ENCODE measurements at regions not wholly inside any gene's neighbourhood (a gene's known extent, or its start where the extent isn't known, plus 50 kb on each side); places are given as distances from the start of the nearest gene placed in this dataset.

DNA sequence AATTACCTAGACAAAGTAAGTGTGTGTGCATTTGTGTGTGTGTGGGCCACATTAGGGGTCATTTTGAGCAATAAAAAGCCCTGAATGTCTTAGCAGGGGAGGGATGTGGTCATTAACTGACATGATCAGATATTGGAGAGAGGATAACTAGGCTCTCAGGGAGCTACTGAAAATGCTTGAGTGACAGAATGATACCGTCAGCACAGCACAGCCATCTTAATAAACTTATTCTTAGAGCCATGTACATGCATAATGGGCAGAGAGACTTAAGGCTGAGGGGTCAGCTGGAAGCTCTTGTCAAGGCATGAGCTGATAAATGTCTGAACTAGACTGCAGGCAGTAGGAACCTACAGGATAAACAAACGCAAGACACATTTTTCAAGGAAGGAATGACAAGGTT lies 239.1 kb upstream of the NCAM1 start:
- TF ChIP-seq, protein P1, sequence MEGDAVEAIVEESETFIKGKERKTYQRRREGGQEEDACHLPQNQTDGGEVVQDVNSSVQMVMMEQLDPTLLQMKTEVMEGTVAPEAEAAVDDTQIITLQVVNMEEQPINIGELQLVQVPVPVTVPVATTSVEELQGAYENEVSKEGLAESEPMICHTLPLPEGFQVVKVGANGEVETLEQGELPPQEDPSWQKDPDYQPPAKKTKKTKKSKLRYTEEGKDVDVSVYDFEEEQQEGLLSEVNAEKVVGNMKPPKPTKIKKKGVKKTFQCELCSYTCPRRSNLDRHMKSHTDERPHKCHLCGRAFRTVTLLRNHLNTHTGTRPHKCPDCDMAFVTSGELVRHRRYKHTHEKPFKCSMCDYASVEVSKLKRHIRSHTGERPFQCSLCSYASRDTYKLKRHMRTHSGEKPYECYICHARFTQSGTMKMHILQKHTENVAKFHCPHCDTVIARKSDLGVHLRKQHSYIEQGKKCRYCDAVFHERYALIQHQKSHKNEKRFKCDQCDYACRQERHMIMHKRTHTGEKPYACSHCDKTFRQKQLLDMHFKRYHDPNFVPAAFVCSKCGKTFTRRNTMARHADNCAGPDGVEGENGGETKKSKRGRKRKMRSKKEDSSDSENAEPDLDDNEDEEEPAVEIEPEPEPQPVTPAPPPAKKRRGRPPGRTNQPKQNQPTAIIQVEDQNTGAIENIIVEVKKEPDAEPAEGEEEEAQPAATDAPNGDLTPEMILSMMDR (conservative IDR thresholded peaks at IDR 0.05; ENCODE audit: low read depth, low read length) = no peak
- TF ChIP-seq POLR2A (IDR thresholded peaks at IDR 0.05; ENCODE audit: low read depth, low read length) (no peak), BHLHE40 (IDR thresholded peaks at IDR 0.05; ENCODE audit: low read depth, low read length) (no peak), RAD21 (IDR thresholded peaks at IDR 0.05; ENCODE audit: low read length) (no peak), FOS (IDR thresholded peaks at IDR 0.05; ENCODE audit: low read depth, low read length) (no peak), RCOR1 (IDR thresholded peaks at IDR 0.05; ENCODE audit: insufficient replicate concordance, low read length) (no peak), MXI1 (IDR thresholded peaks at IDR 0.05; ENCODE audit: borderline replicate concordance, low read depth, low read length) (no peak), MAFK (IDR thresholded peaks at IDR 0.05; ENCODE audit: low read depth, low read length) (no peak), MAZ (IDR thresholded peaks at IDR 0.05; ENCODE audit: borderline replicate concordance, low read depth, low read length) (no peak)
- TF ChIP-seq, protein P2, sequence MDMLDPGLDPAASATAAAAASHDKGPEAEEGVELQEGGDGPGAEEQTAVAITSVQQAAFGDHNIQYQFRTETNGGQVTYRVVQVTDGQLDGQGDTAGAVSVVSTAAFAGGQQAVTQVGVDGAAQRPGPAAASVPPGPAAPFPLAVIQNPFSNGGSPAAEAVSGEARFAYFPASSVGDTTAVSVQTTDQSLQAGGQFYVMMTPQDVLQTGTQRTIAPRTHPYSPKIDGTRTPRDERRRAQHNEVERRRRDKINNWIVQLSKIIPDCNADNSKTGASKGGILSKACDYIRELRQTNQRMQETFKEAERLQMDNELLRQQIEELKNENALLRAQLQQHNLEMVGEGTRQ (IDR thresholded peaks at IDR 0.05; ENCODE audit: low read depth, low read length) = no peak
